ENCODE measurements at regions not wholly inside any gene's neighbourhood (a gene's known extent, or its start where the extent isn't known, plus 50 kb on each side); places are given as distances from the start of the nearest gene placed in this dataset.
"Not testable (repeated sequence)": the region's sequence is repeated elsewhere in the genome, so short reads cannot be mapped to it uniquely, and the experiment has no call there.

GRCh38 chr22:48782326-48782725, 1045.3 kb downstream of the BRD1 start:
- DNase-seq: no peak

GRCh38 chr22:48781868-48782267, 1045.8 kb downstream of the BRD1 start:
- no peak for DNase-seq

GRCh38 chr22:48781391-48781790, 1046.3 kb downstream of the BRD1 start:
- no peak for DNase-seq

- no peak for DNase-seq
These were observed 1046.9 kb downstream of the BRD1 start for GRCh38 chr22:48780597-48781277.

GRCh38 chr22:48779661-48780596, 1047.7 kb downstream of the BRD1 start:
- no peak for DNase-seq

GRCh38 chr22:48779211-48779643, 1048.4 kb downstream of the BRD1 start:
- no peak for DNase-seq

- no peak for DNase-seq
These were observed 1049.1 kb downstream of the BRD1 start for GRCh38 chr22:48778308-48779195.

GRCh38 chr22:48772286-48772907, 1055.3 kb downstream of the BRD1 start:
- no peak for DNase-seq

- DNase-seq: no peak
These were observed 1062.1 kb downstream of the BRD1 start for GRCh38 chr22:48765595-48765994.

GRCh38 chr22:48761546-48761945, 1066.1 kb downstream of the BRD1 start:
- DNase-seq: no peak

- no peak for DNase-seq
These were observed 1066.9 kb downstream of the BRD1 start for GRCh38 chr22:48760481-48761390.

GRCh38 chr22:48758881-48759875, 1068.5 kb downstream of the BRD1 start:
- DNase-seq: no peak

GRCh38 chr22:48757985-48758561, 1069.6 kb downstream of the BRD1 start:
- no peak for DNase-seq

- no peak for DNase-seq
These were observed 1070.1 kb downstream of the BRD1 start for GRCh38 chr22:48757581-48757980.

- DNase-seq: not testable (repeated sequence)
These were observed 1070.5 kb downstream of the BRD1 start for GRCh38 chr22:48757135-48757534.

GRCh38 chr22:48756146-48757111, 1071.2 kb downstream of the BRD1 start:
- DNase-seq: no peak

- DNase-seq: no peak
These were observed 1072.4 kb downstream of the BRD1 start for GRCh38 chr22:48755059-48755949.
